ENCODE measurements at regions not wholly inside any gene's neighbourhood (a gene's known extent, or its start where the extent isn't known, plus 50 kb on each side); places are given as distances from the start of the nearest gene placed in this dataset.
A peak's percentile ranks its signal among the peaks of the same experiment; 100 is the strongest.

- TF ChIP-seq PPARA (CRISPR knock-in tag; IDR thresholded peaks at IDR 0.05; ENCODE audit: borderline replicate concordance) (no peak), POU6F1 (CRISPR knock-in tag; IDR thresholded peaks at IDR 0.05; ENCODE audit: borderline replicate concordance, low read depth) (no peak), CREB5 (CRISPR knock-in tag; IDR thresholded peaks at IDR 0.05; ENCODE audit: low read depth) (no peak), ARNTL (CRISPR knock-in tag; IDR thresholded peaks at IDR 0.05; ENCODE audit: borderline replicate concordance, low read depth) (no peak), GLIS3 (CRISPR knock-in tag; IDR thresholded peaks at IDR 0.05) (no peak), ZNF565 (CRISPR knock-in tag; conservative IDR thresholded peaks at IDR 0.05; ENCODE audit: low read depth) (no peak), ZNF70 (CRISPR knock-in tag; IDR thresholded peaks at IDR 0.05) (no peak)
- peak; percentile 36 for ATAC-seq
Observed at GRCh38 chr11:129278586-129279319, 86.6 kb upstream of the ARHGAP32 start.

GRCh38 chr11:129277198-129277843 is 85.2 kb upstream of the ARHGAP32 start:
- ATAC-seq = no peak
- TF ChIP-seq RARB (CRISPR knock-in tag; IDR thresholded peaks at IDR 0.05) (no peak), PPARA (CRISPR knock-in tag; IDR thresholded peaks at IDR 0.05; ENCODE audit: borderline replicate concordance) (no peak), OSR1 (CRISPR knock-in tag; IDR thresholded peaks at IDR 0.05) (no peak), ZFP30 (CRISPR knock-in tag; IDR thresholded peaks at IDR 0.05) (no peak), ZC3H10 (CRISPR knock-in tag; IDR thresholded peaks at IDR 0.05) (no peak)

- ATAC-seq = no peak
- TF ChIP-seq ARNTL (CRISPR knock-in tag; IDR thresholded peaks at IDR 0.05; ENCODE audit: borderline replicate concordance, low read depth) (no peak), TOX (CRISPR knock-in tag; IDR thresholded peaks at IDR 0.05; ENCODE audit: borderline replicate concordance) (no peak), PPARA (CRISPR knock-in tag; IDR thresholded peaks at IDR 0.05; ENCODE audit: borderline replicate concordance) (no peak), TCF4 (CRISPR knock-in tag; IDR thresholded peaks at IDR 0.05; ENCODE audit: borderline replicate concordance) (no peak), CSDC2 (CRISPR knock-in tag; IDR thresholded peaks at IDR 0.05) (no peak), CSRNP3 (CRISPR knock-in tag; IDR thresholded peaks at IDR 0.05) (no peak), GLIS3 (CRISPR knock-in tag; IDR thresholded peaks at IDR 0.05) (no peak), ZFP30 (CRISPR knock-in tag; IDR thresholded peaks at IDR 0.05) (no peak), TSHZ2 (CRISPR knock-in tag; IDR thresholded peaks at IDR 0.05) (no peak), ZNF8 (CRISPR knock-in tag; IDR thresholded peaks at IDR 0.05) (no peak), PATZ1 (CRISPR knock-in tag; IDR thresholded peaks at IDR 0.05; ENCODE audit: borderline replicate concordance) (no peak), ISL1 (CRISPR knock-in tag; IDR thresholded peaks at IDR 0.05) (no peak), ZNF70 (CRISPR knock-in tag; IDR thresholded peaks at IDR 0.05) (no peak), RARB (CRISPR knock-in tag; IDR thresholded peaks at IDR 0.05) (no peak), POU6F1 (CRISPR knock-in tag; IDR thresholded peaks at IDR 0.05; ENCODE audit: borderline replicate concordance, low read depth) (no peak), ZFP3 (CRISPR knock-in tag; IDR thresholded peaks at IDR 0.05) (no peak)
Observed at GRCh38 chr11:129275828-129276227, 83.7 kb upstream of the ARHGAP32 start.

All from SK-N-SH treated with all-trans-retinoic acid at 6 μM for 48 hours (cell line).